ENCODE measurements at regions not wholly inside any gene's neighbourhood (a gene's known extent, or its start where the extent isn't known, plus 50 kb on each side); places are given as distances from the start of the nearest gene placed in this dataset.

DNA sequence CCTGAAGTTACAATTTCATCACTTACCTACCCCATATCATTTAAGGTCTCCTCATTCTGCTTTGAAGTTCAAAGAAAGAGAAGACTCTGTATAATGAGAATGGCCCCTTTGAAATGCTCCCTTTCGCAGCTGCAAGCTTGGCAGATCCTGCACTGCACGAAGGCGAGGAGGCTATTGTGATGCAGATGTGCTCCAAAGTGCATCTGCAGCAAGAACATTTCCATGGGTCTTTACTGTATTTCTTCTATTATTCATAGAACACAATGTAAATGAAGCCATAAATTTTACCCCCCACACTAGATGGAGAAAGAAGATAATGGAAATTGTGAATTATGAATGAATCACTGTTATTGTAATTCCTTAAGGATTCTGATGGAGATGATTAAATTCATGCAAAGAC is 178.7 kb downstream of the CHD9NB start:
- TF ChIP-seq, protein P1, sequence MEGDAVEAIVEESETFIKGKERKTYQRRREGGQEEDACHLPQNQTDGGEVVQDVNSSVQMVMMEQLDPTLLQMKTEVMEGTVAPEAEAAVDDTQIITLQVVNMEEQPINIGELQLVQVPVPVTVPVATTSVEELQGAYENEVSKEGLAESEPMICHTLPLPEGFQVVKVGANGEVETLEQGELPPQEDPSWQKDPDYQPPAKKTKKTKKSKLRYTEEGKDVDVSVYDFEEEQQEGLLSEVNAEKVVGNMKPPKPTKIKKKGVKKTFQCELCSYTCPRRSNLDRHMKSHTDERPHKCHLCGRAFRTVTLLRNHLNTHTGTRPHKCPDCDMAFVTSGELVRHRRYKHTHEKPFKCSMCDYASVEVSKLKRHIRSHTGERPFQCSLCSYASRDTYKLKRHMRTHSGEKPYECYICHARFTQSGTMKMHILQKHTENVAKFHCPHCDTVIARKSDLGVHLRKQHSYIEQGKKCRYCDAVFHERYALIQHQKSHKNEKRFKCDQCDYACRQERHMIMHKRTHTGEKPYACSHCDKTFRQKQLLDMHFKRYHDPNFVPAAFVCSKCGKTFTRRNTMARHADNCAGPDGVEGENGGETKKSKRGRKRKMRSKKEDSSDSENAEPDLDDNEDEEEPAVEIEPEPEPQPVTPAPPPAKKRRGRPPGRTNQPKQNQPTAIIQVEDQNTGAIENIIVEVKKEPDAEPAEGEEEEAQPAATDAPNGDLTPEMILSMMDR (conservative IDR thresholded peaks at IDR 0.05): no peak

DNA sequence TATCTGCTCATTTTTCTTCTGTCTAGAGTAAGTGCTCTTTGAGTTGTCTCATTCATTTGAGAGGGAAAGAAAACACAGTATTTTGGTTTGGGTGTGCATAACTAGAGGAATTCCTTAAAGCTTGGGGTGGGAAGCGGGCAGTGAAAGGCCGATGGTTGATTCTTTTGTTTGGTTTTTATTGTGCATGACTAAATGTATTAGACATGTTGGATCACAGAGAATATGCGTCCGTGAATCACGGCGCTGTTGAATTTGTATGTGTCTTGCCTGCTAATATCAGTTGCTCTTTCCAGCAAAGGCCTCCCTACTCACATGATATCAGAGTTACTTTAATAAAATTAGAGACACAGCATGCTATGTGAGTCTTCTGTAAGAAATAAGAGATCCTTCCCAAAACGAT is 180.0 kb downstream of the CHD9NB start:
- TF ChIP-seq, protein P1 (conservative IDR thresholded peaks at IDR 0.05): no peak
- H3K27ac ChIP-seq: no peak overlapping the region

More for the DNA sequence above, 178.7 kb downstream of the CHD9NB start:
- H3K27ac ChIP-seq: no peak overlapping the region

DNA sequence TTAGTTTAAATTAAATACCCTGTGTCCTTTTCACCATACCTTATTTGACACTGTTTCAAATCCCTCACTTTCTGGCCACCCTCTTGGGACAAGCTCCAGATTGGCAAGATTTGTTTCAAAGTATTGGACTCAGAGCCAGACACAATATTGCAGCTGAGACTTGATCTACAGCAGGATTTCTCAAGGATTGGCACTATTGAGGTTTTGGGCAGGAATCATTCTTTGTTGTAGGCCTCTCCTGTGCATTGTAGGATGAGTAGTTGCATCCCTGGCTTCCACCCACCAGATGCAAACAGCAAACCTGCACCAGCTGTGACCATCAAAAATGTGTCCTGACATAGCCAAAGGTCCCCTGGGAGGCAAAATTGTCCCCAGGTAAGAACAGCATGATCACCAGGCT is 181.2 kb downstream of the CHD9NB start:
- no peak overlapping the region for H3K27ac ChIP-seq
- TF ChIP-seq, protein P1 (conservative IDR thresholded peaks at IDR 0.05): no peak

DNA sequence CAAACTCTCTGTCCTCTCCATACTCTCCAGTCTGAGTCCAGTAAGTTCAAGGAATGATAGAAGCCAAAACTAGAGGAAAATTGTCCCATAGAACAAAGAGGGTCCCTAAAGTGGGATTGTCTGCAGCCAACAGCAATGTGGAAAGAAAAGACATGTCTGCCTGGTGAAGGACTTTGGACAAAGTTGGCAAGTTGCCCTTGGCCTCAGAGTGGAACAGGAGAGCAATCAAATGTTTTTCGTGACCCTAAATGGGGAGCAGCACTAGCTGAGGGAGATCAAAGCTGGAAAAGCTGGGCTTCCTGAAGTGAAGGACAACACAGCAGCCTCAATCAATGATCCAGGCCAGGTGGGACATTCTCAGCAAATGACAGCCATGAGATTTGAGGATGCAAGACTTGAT is 183.5 kb downstream of the CHD9NB start:
- TF ChIP-seq, protein P1 (conservative IDR thresholded peaks at IDR 0.05): no peak
- H3K27ac ChIP-seq: no peak overlapping the region

DNA sequence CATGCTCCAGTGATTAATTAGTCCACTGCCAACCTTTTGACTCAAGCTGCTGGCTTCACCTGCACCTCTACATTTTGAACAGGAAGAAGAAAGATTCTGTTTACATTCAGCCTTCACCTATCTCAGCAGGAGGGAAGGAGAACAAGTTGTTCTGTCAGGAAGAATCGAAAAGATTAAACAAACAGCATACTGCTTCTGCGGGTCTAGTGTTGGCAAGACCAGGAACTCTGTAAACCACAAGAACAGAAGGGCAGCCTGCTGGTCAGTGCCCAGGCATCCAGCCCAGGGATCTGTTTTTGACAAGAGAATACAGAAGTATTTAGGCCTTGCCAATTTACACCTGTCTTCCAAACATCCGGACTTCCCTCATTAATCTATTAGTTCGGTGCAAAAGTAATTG is 189.7 kb downstream of the CHD9NB start:
- H3K27ac ChIP-seq: peak overlapping the region; percentile 82
- TF ChIP-seq, protein P1 (conservative IDR thresholded peaks at IDR 0.05): no peak

DNA sequence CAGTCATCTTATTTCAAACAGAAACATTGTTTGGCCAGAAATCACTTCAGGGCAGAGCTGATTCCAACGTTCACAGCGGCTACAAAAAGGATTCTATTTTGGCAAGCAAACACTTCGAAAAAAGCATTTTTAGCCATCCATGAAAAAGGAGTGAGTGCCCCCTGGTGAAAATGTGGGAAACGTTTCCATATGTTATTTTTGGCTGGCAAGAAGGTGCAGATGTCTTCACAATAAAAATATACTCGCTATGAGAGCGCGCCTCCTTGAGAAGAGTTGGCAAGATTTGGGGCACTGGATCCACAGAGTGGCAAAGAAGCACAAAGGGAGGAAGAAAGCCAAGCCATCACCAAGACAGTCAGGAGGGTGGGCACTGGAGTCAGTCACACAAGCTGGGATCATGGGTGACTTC is 191.1 kb downstream of the CHD9NB start:
- peak overlapping the region; percentile 82 for H3K27ac ChIP-seq
- TF ChIP-seq, protein P1 (conservative IDR thresholded peaks at IDR 0.05): peak; percentile 24

DNA sequence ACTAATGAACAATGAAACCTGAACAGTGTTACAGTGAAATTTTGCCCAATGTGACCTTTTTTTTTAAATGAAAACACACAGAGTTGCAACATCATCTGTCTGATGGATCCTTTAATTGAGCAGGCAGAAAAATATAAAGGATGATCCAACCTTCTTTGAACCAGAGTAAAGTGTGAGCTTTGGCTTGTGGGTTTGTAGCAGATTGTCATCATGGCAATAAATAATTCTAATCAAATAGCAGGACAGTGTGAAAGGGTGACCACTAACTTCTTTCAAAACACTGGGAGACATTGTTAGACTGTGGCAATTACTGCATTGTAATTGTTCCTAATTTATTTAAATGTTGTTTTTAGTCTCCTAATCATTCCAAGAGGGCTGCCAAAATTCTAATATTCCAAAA is 197.2 kb downstream of the CHD9NB start:
- TF ChIP-seq, protein P1 (conservative IDR thresholded peaks at IDR 0.05): no peak
- H3K27ac ChIP-seq: no peak overlapping the region

DNA sequence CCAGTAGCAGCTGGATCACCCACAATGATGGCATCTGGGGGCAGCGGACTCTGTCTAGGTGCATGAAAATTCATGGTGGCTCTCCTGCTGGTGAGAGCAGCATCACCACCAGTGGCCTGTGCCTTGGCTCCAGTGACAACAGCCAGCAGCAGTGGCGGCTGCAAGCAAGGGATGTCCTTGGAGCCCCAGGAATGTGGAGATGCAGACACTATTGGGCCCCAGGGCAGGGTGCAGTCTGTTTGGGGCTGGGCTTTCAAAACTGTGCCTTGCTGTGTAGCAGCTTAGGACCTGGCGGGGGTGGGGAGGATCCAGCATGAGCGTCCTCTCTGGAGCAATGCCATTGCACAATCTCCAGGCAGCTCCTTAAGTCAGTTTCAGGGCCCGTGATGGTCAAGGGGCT is 199.7 kb downstream of the CHD9NB start:
- TF ChIP-seq, protein P1 (conservative IDR thresholded peaks at IDR 0.05): no peak
- H3K27ac ChIP-seq: no peak overlapping the region
